Endothelial cell of umbilical vein (primary cell): ENCODE measurements at regions not wholly inside any gene's neighbourhood (a gene's known extent, or its start where the extent isn't known, plus 50 kb on each side); places are given as distances from the start of the nearest gene placed in this dataset.
A peak's percentile ranks its signal among the peaks of the same experiment; 100 is the strongest.

Experiments used
- BruUV-seq: library from RNA; stranded (reverse); fragments of 400-500 nt; replicated peaks from 2 replicates; lab custom pipeline; 2021; lab: Mats Ljungman, UMichigan
- CTCF ChIA-PET: fragments of 300-600, 350-600 bp; sonication (Branson Sonifier 250); formaldehyde crosslinking; loops from one replicate; lab custom pipeline; 2021; ENCODE audit warnings: antibody characterized with exemption, inconsistent platforms; lab: Charles Lee
- POLR2A ChIA-PET: fragments of 300-600, 350-600 bp; sonication (Branson Sonifier 250); formaldehyde crosslinking; loops from one replicate; lab custom pipeline; 2021; ENCODE audit warnings: antibody characterized with exemption, inconsistent platforms; lab: Charles Lee
- DNase-seq: peaks from one replicate; pipeline ENCODE4 v3.0.0-alpha.2; 2011; ENCODE audit warnings: low read depth, low spot score
- FAIRE-seq: peaks from 2 replicates; lab custom pipeline; 2011; peaks lifted over from hg19 to GRCh38; lab: Jason Lieb, UNC
- H2AFZ ChIP-seq: 2 replicates; pipeline ENCODE4 v1.6.0; 2012; ENCODE audit warnings: low read depth, low read length, control low read depth, inconsistent platforms
- H3K27ac ChIP-seq: 2 replicates; pipeline ENCODE4 v1.5.1; 2011; ENCODE audit warnings: low read depth, mild to moderate bottlenecking, control low read depth, low read length, moderate library complexity; ENCODE audit not compliant: insufficient read depth
- H3K27me3 ChIP-seq, 2 experiments: 2 replicates each; pipeline versions ENCODE4 v1.6.0 to v1.6.1; 2011; ENCODE audit warnings: low read length in 2 of 2, mixed read lengths in 1 of 2; ENCODE audit not compliant: control insufficient read depth in 2 of 2, insufficient read depth in 2 of 2
- H3K36me3 ChIP-seq, 2 experiments: 2 replicates in 1 of 2; 3 replicates in 1 of 2; pipeline ENCODE4 v1.5.1; 2011; ENCODE audit warnings: low read length in 2 of 2, mild to moderate bottlenecking in 1 of 2, moderate library complexity in 1 of 2; ENCODE audit not compliant: control insufficient read depth in 2 of 2, insufficient read depth in 2 of 2; ENCODE audit errors: extremely low read depth in 1 of 2
- H3K4me1 ChIP-seq: 3 replicates; pipeline ENCODE4 v1.5.1; 2011; ENCODE audit warnings: mild to moderate bottlenecking, low read length; ENCODE audit not compliant: control insufficient read depth, insufficient read depth; ENCODE audit errors: extremely low read depth
- H3K4me2 ChIP-seq: 2 replicates; pipeline ENCODE4 v1.6.1; 2011; ENCODE audit warnings: low read length, control low read depth, mixed read lengths; ENCODE audit not compliant: insufficient read depth
- H3K4me3 ChIP-seq, 3 experiments: fragments of 200-600 bp in 1 of 3; sonication (generic), shearing (Covaris generic) in 1 of 3; replicated peaks in 1 of 3; 2 replicates each; pipeline ENCODE4 v1.5.1; 2011 to 2016; ENCODE audit warnings: control low read depth in 3 of 3, low read length in 3 of 3, mild to moderate bottlenecking in 2 of 3, inconsistent platforms in 1 of 3, low read depth in 1 of 3, moderate library complexity in 1 of 3; ENCODE audit not compliant: insufficient read depth in 1 of 3
- H3K79me2 ChIP-seq: 2 replicates; pipeline ENCODE4 v1.6.0; 2012; ENCODE audit warnings: low read length, inconsistent platforms; ENCODE audit not compliant: control insufficient read depth, insufficient read depth
- H3K9ac ChIP-seq: replicated peaks from 2 replicates; pipeline ENCODE3; 2011; ENCODE audit warnings: low read length, control low read depth; ENCODE audit not compliant: insufficient read depth; ENCODE audit errors: extremely low read depth
- H3K9me1 ChIP-seq: replicated peaks from 3 replicates; pipeline ENCODE4 v1.6.0; 2011; ENCODE audit warnings: mild to moderate bottlenecking, low read length; ENCODE audit not compliant: control insufficient read depth, insufficient read depth; ENCODE audit errors: extremely low read depth
- H3K9me3 ChIP-seq: replicated peaks from 2 replicates; pipeline ENCODE4 v1.5.1; 2012; ENCODE audit warnings: low read length, inconsistent platforms; ENCODE audit not compliant: control insufficient read depth, insufficient read depth
- H4K20me1 ChIP-seq: replicated peaks from 2 replicates; pipeline ENCODE3; 2011; ENCODE audit warnings: mild to moderate bottlenecking, low read length; ENCODE audit not compliant: control insufficient read depth, insufficient read depth; ENCODE audit errors: extremely low read depth
- EZH2 ChIP-seq: IDR thresholded peaks from 2 replicates; pipeline ENCODE4 v1.6.1; 2012; ENCODE audit warnings: borderline replicate concordance, low read depth, mild to moderate bottlenecking, moderate library complexity, low read length, inconsistent platforms; ENCODE audit not compliant: severe bottlenecking
- FOS ChIP-seq: IDR thresholded peaks from 2 replicates; pipeline ENCODE4 v1.6.1; 2011; ENCODE audit warnings: mild to moderate bottlenecking, low read length, moderate library complexity, borderline replicate concordance; ENCODE audit not compliant: insufficient read depth
- GATA2 ChIP-seq: IDR thresholded peaks from 2 replicates; pipeline ENCODE4 v1.7.0; 2011; ENCODE audit warnings: low read depth, mild to moderate bottlenecking, moderate library complexity, mixed read lengths, low read length; ENCODE audit not compliant: insufficient read length, insufficient read depth
- JUN ChIP-seq: IDR thresholded peaks from 2 replicates; pipeline ENCODE4 v1.6.1; 2011; ENCODE audit warnings: borderline replicate concordance, low read depth; ENCODE audit not compliant: insufficient read length, insufficient read depth
- MYC ChIP-seq: IDR thresholded peaks from one replicate; pipeline ENCODE4 v1.6.1; 2011; ENCODE audit warnings: mild to moderate bottlenecking, low read depth, low read length
- POLR2A ChIP-seq: IDR thresholded peaks from 2 replicates; pipeline ENCODE4 v1.6.1; 2012; ENCODE audit warnings: low read depth, mild to moderate bottlenecking, control low read depth, low read length
- POLR2AphosphoS5 ChIP-seq: IDR thresholded peaks from 2 replicates; pipeline ENCODE4 v1.6.1; 2012; ENCODE audit warnings: low read depth, mild to moderate bottlenecking, control low read depth, low read length, moderate library complexity; ENCODE audit not compliant: insufficient read depth
- dilution Hi-C: fragments of 300-500 bp; cut with MboI; formaldehyde crosslinking; loops from one replicate; pipeline ENCODE4 v1.15.0; 2019; ENCODE audit warnings: low sequenced_read_pairs; ENCODE audit not compliant: extremely low pct_ligation_motif_present
- intact Hi-C: fragments of 100-400 bp; cut with micrococcal nuclease; formaldehyde crosslinking; loops from one replicate; pipeline ENCODE4 v1.10.0; 2022
- TF ChIP-seq, protein P1 (sequence below), 2 donors: IDR thresholded peaks; 1 replicate in 1 of 2; 2 replicates in 1 of 2; pipeline ENCODE4 v1.5.1; 2011; ENCODE audit warnings: low read length in 2 of 2, mild to moderate bottlenecking in 2 of 2, moderate library complexity in 2 of 2, control low read depth in 1 of 2, inconsistent platforms in 1 of 2, low read depth in 1 of 2; ENCODE audit not compliant: insufficient read depth in 1 of 2; ENCODE audit errors: extremely low read depth in 1 of 2

DNA sequence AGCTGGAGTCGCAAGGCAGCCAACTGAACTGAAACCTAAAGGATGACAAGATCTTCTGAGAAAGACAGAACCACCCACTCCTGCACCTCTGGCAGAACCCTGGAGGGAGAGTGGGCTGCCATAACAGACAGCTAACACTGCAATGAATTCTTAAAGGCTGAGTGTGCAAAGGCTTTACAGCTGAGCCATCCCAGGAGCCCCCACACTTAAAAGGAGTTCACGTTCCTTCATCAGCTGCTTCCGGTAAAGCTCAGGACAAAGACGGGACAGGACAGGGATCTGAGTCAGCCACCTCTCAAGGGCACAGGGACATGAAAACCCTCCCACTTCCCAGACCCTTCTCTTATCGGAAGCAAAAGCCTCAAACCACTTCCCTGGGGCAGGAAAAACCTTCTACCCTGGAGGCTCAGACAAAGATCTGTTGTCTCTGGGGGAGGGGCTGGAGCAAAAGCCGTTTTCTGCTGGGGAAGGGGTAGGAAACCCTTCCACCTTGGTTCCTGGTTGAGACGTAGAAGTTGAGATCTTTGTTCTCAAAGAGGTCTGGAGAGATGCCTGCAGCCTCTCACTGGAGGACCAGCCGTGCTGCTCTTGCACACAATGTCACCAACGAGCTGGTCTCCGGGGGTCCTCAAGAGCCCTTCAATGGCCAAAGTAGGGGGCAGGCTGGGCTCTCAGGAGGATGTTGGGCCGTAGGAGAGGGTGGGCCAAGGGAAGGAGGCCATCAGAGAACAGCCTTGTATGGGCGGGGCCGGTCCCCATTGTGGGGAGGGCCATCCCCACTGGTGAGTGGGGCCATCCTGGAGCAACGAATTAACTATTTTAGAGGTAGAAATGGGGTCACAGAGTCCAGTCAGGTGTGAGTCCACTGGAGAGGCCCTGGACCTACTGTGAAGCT lies 452.4 kb downstream of the PTPRU start:
- Histone ChIP-seq H4K20me1 (no peaks in the 10 kb centered on the region), H3K9me3 (no peaks in the 10 kb centered on the region), H3K27ac (peak overlapping the region; percentile 1), H3K36me3 (no peaks in the 10 kb centered on the region), H2AFZ (peak overlapping the region; percentile 17), H3K9me1 (no peaks in the 10 kb centered on the region), H3K9ac (no peak overlapping the region), H3K79me2 (no peaks in the 10 kb centered on the region), H3K4me3 (no peak overlapping the region), H3K4me2 (peak overlapping the region; percentile 1), H3K27me3 (peaks cover 4 to 6% of the 10 kb centered on the region in 2 experiments), H3K4me1 (peaks cover 13% of the 10 kb centered on the region)
- DNase-seq (peak; percentile 56), FAIRE-seq (peak; percentile 86)
- dilution Hi-C loops (no loop called here), intact Hi-C loops (loop anchor here (1.0 kb wide), 1 partner anchor 21 kb away; no protein-coding TSS in a partner anchor)
- POLR2A ChIA-PET, result no interaction called here
- BruUV-seq, result no TSS peak
- CTCF ChIA-PET, result interaction anchor here (0.8 to 7.5 kb wide), 4 partner anchors 9 to 692 kb away, joined by 4 to 71 read pairs (median 4); no protein-coding TSS in a partner anchor
- TF ChIP-seq EZH2 (no peak), POLR2A (no peak), GATA2 (peak; percentile 87), FOS (peak; percentile 95), POLR2AphosphoS5 (peak; percentile 79), MYC (no peak), JUN (peak; percentile 38)
- TF ChIP-seq, protein P1, sequence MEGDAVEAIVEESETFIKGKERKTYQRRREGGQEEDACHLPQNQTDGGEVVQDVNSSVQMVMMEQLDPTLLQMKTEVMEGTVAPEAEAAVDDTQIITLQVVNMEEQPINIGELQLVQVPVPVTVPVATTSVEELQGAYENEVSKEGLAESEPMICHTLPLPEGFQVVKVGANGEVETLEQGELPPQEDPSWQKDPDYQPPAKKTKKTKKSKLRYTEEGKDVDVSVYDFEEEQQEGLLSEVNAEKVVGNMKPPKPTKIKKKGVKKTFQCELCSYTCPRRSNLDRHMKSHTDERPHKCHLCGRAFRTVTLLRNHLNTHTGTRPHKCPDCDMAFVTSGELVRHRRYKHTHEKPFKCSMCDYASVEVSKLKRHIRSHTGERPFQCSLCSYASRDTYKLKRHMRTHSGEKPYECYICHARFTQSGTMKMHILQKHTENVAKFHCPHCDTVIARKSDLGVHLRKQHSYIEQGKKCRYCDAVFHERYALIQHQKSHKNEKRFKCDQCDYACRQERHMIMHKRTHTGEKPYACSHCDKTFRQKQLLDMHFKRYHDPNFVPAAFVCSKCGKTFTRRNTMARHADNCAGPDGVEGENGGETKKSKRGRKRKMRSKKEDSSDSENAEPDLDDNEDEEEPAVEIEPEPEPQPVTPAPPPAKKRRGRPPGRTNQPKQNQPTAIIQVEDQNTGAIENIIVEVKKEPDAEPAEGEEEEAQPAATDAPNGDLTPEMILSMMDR (IDR thresholded peaks at IDR 0.05; ENCODE audit: extremely low read depth in 1 of 2, insufficient read depth in 1 of 2, low read depth in 1 of 2, low read length in 2 of 2), result no peak
